ENCODE measurements at regions not wholly inside any gene's neighbourhood (a gene's known extent, or its start where the extent isn't known, plus 50 kb on each side); places are given as distances from the start of the nearest gene placed in this dataset.
"Not testable (repeated sequence)": the region's sequence is repeated elsewhere in the genome, so short reads cannot be mapped to it uniquely, and the experiment has no call there.

DNA sequence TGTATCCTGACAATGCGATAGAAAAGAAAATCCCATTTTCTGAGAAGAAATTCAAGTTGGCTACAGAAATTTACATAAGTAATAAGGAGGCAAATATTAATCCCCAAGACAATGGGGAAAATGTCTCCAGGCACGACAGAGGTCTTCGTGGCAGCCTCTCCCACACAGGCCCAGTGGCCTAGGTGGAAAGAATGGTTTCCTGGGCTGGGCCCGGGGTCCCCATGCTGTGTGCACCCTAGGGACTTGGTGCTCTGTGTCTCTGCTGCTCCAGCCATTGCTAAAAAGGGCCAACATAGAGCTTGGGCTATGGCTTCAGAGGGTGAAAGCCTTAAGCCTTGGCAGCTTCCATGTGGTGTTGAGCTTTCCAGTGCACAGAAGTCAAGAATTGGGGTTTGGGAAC is 102.5 kb upstream of the LYPLAL1 start:
- peaks cover 13% of the 10 kb centered on the region for H3K4me1 Mint-ChIP-seq (ENCODE audit: low read depth, unreplicated experiment)
- H3K4me3 Mint-ChIP-seq (ENCODE audit: unreplicated experiment) = no peak overlapping the region
- DNase-seq = no peak
- TF ChIP-seq, protein P1, sequence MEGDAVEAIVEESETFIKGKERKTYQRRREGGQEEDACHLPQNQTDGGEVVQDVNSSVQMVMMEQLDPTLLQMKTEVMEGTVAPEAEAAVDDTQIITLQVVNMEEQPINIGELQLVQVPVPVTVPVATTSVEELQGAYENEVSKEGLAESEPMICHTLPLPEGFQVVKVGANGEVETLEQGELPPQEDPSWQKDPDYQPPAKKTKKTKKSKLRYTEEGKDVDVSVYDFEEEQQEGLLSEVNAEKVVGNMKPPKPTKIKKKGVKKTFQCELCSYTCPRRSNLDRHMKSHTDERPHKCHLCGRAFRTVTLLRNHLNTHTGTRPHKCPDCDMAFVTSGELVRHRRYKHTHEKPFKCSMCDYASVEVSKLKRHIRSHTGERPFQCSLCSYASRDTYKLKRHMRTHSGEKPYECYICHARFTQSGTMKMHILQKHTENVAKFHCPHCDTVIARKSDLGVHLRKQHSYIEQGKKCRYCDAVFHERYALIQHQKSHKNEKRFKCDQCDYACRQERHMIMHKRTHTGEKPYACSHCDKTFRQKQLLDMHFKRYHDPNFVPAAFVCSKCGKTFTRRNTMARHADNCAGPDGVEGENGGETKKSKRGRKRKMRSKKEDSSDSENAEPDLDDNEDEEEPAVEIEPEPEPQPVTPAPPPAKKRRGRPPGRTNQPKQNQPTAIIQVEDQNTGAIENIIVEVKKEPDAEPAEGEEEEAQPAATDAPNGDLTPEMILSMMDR (IDR thresholded peaks at IDR 0.05; ENCODE audit: partially characterized antibody, unreplicated experiment) = no peak
- no peak overlapping the region for H3K27ac Mint-ChIP-seq (ENCODE audit: unreplicated experiment)
- H3K36me3 Mint-ChIP-seq (ENCODE audit: unreplicated experiment) = peaks cover 13% of the 10 kb centered on the region
- H3K27me3 Mint-ChIP-seq (ENCODE audit: unreplicated experiment) = peaks cover 3% of the 10 kb centered on the region
- H3K9me3 Mint-ChIP-seq (ENCODE audit: unreplicated experiment) = peaks cover 2% of the 10 kb centered on the region

DNA sequence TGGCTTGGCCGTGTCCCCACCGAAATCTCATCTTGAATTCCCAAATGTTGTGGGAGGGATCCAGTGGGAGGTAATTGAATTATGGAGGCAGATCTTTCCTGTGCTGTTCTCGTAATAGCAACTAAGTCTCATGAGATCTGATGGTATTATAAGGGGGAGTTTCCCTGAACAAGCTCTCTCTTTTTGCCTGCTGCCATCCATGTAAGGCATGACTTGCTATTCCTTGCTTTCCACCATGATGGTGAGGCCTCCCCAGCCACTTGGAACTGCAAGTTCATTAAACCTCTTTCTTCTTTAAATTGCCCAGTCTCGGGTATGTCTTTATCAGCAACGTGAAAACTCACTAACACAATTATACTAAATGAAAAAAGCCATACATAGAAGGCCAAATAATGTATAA is 101.3 kb upstream of the LYPLAL1 start:
- Mint-ChIP-seq H3K36me3 (ENCODE audit: unreplicated experiment) (peaks cover 13% of the 10 kb centered on the region), H3K4me1 (ENCODE audit: low read depth, unreplicated experiment) (peaks cover 9% of the 10 kb centered on the region), H3K4me3 (ENCODE audit: unreplicated experiment) (no peak overlapping the region), H3K27ac (ENCODE audit: unreplicated experiment) (no peak overlapping the region), H3K9me3 (ENCODE audit: unreplicated experiment) (peaks cover 2% of the 10 kb centered on the region), H3K27me3 (ENCODE audit: unreplicated experiment) (peaks cover 3% of the 10 kb centered on the region)
- no peak for DNase-seq
- TF ChIP-seq, protein P1 (IDR thresholded peaks at IDR 0.05; ENCODE audit: partially characterized antibody, unreplicated experiment) = no peak

DNA sequence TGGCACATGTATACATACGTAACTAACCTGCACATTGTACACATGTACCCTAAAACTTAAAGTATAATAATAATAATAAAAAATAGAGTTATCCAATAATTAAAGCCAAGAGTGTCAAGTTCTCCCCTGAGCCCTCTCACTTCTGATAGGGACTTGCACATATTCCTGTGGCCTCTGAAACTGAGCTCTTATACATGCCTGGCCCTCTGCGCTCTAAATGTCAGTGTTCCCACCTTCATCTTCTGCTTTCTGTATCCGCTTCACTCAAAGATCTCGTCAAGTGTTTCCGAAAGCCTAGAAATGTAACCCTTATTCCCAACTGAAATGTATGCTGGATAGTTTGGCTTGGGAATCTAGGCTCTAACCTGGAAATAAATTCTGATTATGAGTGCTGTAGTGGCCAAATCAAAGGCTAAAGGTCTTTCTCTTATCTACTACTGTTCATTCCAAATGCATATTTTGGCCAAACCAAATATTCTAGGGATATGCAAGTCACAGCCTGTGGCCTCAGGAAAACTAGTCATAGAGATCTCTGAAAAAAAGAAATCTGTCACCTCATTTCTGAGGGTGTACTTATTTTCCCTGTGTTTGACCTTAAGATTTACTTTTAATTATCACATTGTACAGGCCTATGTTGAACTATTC is 99.5 kb upstream of the LYPLAL1 start:
- Mint-ChIP-seq H3K27me3 (ENCODE audit: unreplicated experiment) (peaks cover 3% of the 10 kb centered on the region), H3K36me3 (ENCODE audit: unreplicated experiment) (peaks cover 13% of the 10 kb centered on the region), H3K9me3 (ENCODE audit: unreplicated experiment) (peaks cover 2% of the 10 kb centered on the region), H3K4me1 (ENCODE audit: low read depth, unreplicated experiment) (peaks cover 9% of the 10 kb centered on the region), H3K4me3 (ENCODE audit: unreplicated experiment) (no peak overlapping the region), H3K27ac (ENCODE audit: unreplicated experiment) (no peak overlapping the region)
- DNase-seq = no peak
- TF ChIP-seq, protein P1 (IDR thresholded peaks at IDR 0.05; ENCODE audit: partially characterized antibody, unreplicated experiment) = no peak

DNA sequence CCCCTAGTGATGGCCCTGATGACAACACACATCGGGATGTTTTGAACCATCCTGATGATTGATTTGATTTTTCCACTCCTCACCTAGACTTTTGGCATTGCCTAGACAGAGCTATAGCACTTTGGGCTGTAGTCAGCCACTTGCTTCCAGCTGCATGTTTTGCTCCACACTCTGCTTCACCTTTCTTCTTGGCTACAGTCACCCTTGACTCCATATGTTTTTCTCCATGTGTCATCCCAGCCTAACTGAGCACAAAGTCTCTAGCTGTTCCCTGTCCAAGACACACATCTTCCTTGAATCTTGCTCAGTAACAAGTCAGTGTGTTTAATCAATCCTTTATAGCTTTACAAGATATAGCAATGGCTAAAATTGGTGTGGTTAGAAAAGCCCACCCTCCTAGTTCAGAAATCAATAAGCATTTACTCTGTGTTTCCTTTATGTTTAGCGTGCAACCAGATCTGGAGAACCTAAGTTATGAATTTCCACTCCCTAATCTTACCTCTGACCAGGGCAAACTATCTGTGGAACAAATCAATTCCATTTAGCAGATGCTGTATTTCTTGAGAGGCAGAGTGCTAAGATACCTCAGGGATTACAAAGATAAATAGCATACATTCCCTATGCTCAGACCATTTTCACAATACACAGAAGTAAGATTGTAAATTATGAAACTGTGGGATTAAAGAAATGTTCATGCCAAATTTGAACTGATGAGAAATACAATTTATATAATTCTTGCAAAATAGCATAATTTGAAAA is 98.4 kb upstream of the LYPLAL1 start:
- TF ChIP-seq, protein P1 (IDR thresholded peaks at IDR 0.05; ENCODE audit: partially characterized antibody, unreplicated experiment) = no peak
- H3K4me1 Mint-ChIP-seq (ENCODE audit: low read depth, unreplicated experiment) = peaks cover 9% of the 10 kb centered on the region
- peaks cover 3% of the 10 kb centered on the region for H3K27me3 Mint-ChIP-seq (ENCODE audit: unreplicated experiment)
- peak overlapping the region; percentile 5 for H3K4me3 Mint-ChIP-seq (ENCODE audit: unreplicated experiment)
- peaks cover 2% of the 10 kb centered on the region for H3K9me3 Mint-ChIP-seq (ENCODE audit: unreplicated experiment)
- no peak for DNase-seq
- H3K36me3 Mint-ChIP-seq (ENCODE audit: unreplicated experiment) = peaks cover 13% of the 10 kb centered on the region
- H3K27ac Mint-ChIP-seq (ENCODE audit: unreplicated experiment) = peak overlapping the region; percentile 55

GRCh38 chr1:219076326-219076937 is 97.2 kb upstream of the LYPLAL1 start:
- Mint-ChIP-seq H3K4me1 (ENCODE audit: low read depth, unreplicated experiment) (peaks cover 9% of the 10 kb centered on the region), H3K27ac (ENCODE audit: unreplicated experiment) (no peak overlapping the region), H3K27me3 (ENCODE audit: unreplicated experiment) (no peaks in the 10 kb centered on the region), H3K4me3 (ENCODE audit: unreplicated experiment) (no peak overlapping the region), H3K36me3 (ENCODE audit: unreplicated experiment) (peaks cover 7% of the 10 kb centered on the region), H3K9me3 (ENCODE audit: unreplicated experiment) (peaks cover 2% of the 10 kb centered on the region)
- TF ChIP-seq, protein P1 (IDR thresholded peaks at IDR 0.05; ENCODE audit: partially characterized antibody, unreplicated experiment) = no peak
- DNase-seq = no peak

GRCh38 chr1:219077767-219078166 is 95.9 kb upstream of the LYPLAL1 start:
- H3K36me3 Mint-ChIP-seq (ENCODE audit: unreplicated experiment); H3K9me3 Mint-ChIP-seq (ENCODE audit: unreplicated experiment); DNase-seq; H3K27me3 Mint-ChIP-seq (ENCODE audit: unreplicated experiment); H3K27ac Mint-ChIP-seq (ENCODE audit: unreplicated experiment); H3K4me3 Mint-ChIP-seq (ENCODE audit: unreplicated experiment); H3K4me1 Mint-ChIP-seq (ENCODE audit: low read depth, unreplicated experiment): not testable (repeated sequence)
